Coronary artery (tissue), 2 donors: ENCODE measurements at regions not wholly inside any gene's neighbourhood (a gene's known extent, or its start where the extent isn't known, plus 50 kb on each side); places are given as distances from the start of the nearest gene placed in this dataset.
"Not testable (repeated sequence)": the region's sequence is repeated elsewhere in the genome, so short reads cannot be mapped to it uniquely, and the experiment has no call there.

ENCODE experiments used
- DNase-seq: peaks from one replicate; pipeline ENCODE4 v3.0.0-alpha.2; 2017; ENCODE audit warnings: low spot score
- H3K27ac ChIP-seq, 2 donors: fragments of 200-600 bp; sonication (generic); one replicate each; pipeline ENCODE4 v1.5.1; 2016 to 2019
- H3K4me3 ChIP-seq: fragments of 200-600 bp; sonication (generic); 2 replicates; pipeline ENCODE4 v1.5.1; 2016; ENCODE audit warnings: mild to moderate bottlenecking, moderate library complexity
- TF ChIP-seq, protein P1 (sequence below): fragments of 200-600 bp; sonication (generic); IDR thresholded peaks from one replicate; pipeline ENCODE4 v1.5.1; 2019; ENCODE audit warnings: antibody characterized with exemption

DNA sequence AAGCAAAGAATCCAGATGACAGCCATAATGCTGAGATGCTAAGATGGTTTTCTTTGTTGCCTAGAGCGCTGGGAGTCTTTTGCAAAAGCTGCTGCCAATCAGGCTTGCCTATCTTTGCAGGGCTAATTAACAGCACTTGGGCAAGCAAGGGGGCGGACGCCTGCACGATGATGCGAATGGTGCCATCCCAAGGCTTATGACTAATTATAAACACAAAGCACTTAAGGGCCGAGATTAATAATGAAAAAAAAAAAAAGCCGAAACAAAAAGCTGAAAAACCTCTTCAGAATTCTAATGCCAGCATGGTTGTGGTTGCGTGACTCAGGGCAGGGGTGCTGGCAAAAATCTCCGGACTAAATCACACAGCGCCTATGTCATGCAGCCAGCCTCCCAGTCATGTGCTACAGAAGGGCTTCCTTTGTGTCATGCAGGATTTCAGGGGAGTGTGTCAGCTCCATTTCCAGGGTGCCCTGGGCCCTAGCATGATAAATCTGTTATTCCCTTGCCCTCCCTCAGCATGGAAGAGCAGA lies 185.0 kb upstream of the ANKRD28 start:
- Histone ChIP-seq H3K4me3 (no peak overlapping the region), H3K27ac (peak overlapping the region in 1 of 2 donors; percentile 30)
- no peak for DNase-seq
- TF ChIP-seq, protein P1, sequence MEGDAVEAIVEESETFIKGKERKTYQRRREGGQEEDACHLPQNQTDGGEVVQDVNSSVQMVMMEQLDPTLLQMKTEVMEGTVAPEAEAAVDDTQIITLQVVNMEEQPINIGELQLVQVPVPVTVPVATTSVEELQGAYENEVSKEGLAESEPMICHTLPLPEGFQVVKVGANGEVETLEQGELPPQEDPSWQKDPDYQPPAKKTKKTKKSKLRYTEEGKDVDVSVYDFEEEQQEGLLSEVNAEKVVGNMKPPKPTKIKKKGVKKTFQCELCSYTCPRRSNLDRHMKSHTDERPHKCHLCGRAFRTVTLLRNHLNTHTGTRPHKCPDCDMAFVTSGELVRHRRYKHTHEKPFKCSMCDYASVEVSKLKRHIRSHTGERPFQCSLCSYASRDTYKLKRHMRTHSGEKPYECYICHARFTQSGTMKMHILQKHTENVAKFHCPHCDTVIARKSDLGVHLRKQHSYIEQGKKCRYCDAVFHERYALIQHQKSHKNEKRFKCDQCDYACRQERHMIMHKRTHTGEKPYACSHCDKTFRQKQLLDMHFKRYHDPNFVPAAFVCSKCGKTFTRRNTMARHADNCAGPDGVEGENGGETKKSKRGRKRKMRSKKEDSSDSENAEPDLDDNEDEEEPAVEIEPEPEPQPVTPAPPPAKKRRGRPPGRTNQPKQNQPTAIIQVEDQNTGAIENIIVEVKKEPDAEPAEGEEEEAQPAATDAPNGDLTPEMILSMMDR: no peak

- no peak for DNase-seq
- no peak overlapping the region for H3K4me3 ChIP-seq
- peak overlapping the region in 1 of 2 donors; percentile 30 for H3K27ac ChIP-seq
- TF ChIP-seq, protein P1: no peak
Observed at GRCh38 chr3:15983232-15983631, 185.5 kb upstream of the ANKRD28 start.

DNA sequence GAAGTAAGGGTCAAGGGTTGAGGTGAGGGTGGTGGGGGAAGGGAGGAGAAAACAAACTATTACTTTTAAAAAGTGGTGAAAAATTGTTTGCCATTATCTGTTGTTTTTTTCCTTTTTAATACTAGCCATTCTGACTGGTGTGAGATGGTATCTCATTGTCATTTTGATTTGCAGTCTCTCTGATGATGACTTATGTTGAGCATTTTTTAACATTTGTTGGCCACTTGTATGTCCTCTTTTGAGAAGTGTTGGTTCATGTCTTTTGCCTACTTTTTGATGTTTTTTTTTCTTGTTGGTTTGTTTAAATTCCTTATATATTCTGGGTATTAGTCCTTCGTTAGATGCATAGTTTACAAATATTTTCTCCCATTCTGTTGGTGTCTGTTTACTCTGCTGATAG lies 185.9 kb upstream of the ANKRD28 start:
- TF ChIP-seq, protein P1: no peak
- no peak for DNase-seq
- H3K27ac ChIP-seq: no peak overlapping the region
- H3K4me3 ChIP-seq: no peak overlapping the region

DNA sequence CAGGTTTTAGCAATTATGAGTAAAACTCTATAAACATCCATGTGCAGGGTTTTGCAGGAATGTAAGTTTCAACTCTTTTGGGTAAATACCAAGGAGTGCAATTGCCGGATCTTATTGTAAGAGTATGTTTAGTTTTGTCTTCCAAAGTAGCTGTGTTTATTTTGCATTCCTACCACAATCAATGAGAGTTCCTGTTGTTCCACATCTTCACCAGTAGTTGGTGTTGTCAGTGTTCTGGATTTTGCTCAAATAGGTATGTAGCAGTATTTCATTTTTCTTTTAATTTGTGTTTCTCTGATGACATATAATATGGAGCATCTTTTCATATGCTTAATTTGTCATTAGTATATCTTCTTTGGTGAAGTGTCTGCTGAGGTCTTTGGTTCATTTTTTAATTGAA lies 185.1 kb upstream of the GALNT15 start:
- DNase-seq: no peak
- TF ChIP-seq, protein P1: no peak
- Histone ChIP-seq H3K27ac (no peak overlapping the region), H3K4me3 (no peak overlapping the region)

DNA sequence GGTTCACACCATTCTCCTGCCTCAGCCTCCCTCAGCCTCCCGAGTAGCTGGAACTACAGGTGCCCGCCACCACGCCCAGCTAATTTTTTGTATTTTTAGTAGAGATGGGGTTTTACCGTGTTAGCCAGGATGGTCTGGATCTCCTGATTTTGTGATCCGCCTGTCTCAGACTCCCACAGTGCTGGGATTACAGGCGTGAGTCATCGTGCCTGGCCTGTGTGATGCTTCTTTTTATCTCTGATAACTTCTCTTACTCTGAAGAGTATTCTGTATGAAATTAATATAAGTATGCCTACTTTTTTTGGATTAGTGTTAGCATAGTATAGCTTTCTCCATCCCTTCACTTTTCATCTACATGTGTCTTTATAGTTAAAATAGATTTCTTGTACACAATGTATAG lies 180.8 kb upstream of the GALNT15 start:
- not testable (repeated sequence) for H3K27ac ChIP-seq, H3K4me3 ChIP-seq, DNase-seq

DNA sequence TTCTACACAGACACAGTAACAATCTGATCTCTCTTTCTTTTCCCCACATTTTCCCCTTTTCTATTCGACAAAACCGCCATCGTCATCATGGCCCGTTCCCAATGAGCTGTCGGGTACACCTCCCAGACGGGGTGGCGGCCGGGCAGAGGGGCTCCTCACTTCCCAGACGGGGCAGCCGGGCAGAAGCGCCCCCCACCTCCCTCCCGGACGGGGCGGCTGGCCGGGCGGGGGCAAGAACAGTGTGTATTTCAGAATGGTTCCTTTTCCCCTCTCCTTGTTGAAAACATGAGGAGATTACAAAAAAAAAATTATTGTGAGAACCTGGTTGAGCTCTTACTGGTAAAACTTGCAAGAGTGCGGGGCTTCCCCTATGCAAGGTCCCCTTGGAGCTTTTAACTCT lies 178.0 kb upstream of the GALNT15 start:
- not testable (repeated sequence) for DNase-seq, H3K27ac ChIP-seq, H3K4me3 ChIP-seq

- DNase-seq: no peak
- Histone ChIP-seq H3K4me3 (no peak overlapping the region), H3K27ac (no peak overlapping the region)
- TF ChIP-seq, protein P1: no peak
Observed at GRCh38 chr3:15997274-15997943, 177.1 kb upstream of the GALNT15 start.

DNA sequence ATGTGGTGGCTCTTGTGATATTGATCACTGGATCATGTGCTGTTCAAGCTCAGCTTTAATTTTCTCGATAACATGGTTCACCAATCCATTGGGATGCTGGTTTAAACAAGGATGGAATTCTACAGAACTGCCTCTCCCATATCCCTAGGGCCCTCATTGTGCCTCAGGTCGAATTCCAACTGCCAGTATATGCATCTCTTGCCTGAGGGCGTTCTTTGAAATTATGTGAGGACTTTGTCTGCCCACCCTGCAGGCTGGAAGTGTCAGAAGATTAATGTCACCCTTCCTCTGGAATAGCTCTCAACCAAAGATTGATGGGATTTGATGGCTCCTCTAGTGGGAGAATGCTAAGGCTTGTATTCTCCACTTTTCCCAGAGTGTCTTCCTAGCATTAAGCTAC lies 175.6 kb upstream of the GALNT15 start:
- TF ChIP-seq, protein P1: no peak
- Histone ChIP-seq H3K4me3 (no peak overlapping the region), H3K27ac (no peak overlapping the region)
- no peak for DNase-seq
